Stimulated activated CD4-positive, alpha-beta T cell treated with anti-CD3 and anti-CD28 coated beads, TNF-alpha, amount 100 ng/mL, for 1 hour (primary cell): ENCODE measurements at regions not wholly inside any gene's neighbourhood (a gene's known extent, or its start where the extent isn't known, plus 50 kb on each side); places are given as distances from the start of the nearest gene placed in this dataset.
"Not testable (repeated sequence)": the region's sequence is repeated elsewhere in the genome, so short reads cannot be mapped to it uniquely, and the experiment has no call there.

Experiments
- DNase-seq, 3 donors: peaks; one replicate each; pipeline ENCODE4 v3.0.0-alpha.2; 2020; ENCODE audit warnings: low read depth in 3 of 3, low spot score in 1 of 3

- DNase-seq = no peak
Observed at GRCh38 chr10:83515001-83515400, 624.3 kb upstream of the GHITM start.

- DNase-seq = no peak
Observed at GRCh38 chr10:83516788-83517187, 622.5 kb upstream of the GHITM start.

- no peak for DNase-seq
Observed at GRCh38 chr10:83517456-83517855, 621.9 kb upstream of the GHITM start.

GRCh38 chr10:83518779-83519178 lies 620.5 kb upstream of the GHITM start:
- no peak for DNase-seq

- not testable (repeated sequence) for DNase-seq
Observed at GRCh38 chr10:83520386-83520785, 618.9 kb upstream of the GHITM start.

- no peak for DNase-seq
Observed at GRCh38 chr10:83522456-83522855, 616.9 kb upstream of the GHITM start.

- no peak for DNase-seq
Observed at GRCh38 chr10:83522881-83523386, 616.4 kb upstream of the GHITM start.

- DNase-seq = no peak
Observed at GRCh38 chr10:83527934-83528333, 611.4 kb upstream of the GHITM start.

GRCh38 chr10:83533290-83533689 lies 606.0 kb upstream of the GHITM start:
- no peak for DNase-seq

- no peak for DNase-seq
Observed at GRCh38 chr10:83536426-83536825, 602.9 kb upstream of the GHITM start.

- DNase-seq = no peak
Observed at GRCh38 chr10:83538047-83538446, 601.3 kb upstream of the GHITM start.

GRCh38 chr10:83539528-83540308 lies 599.6 kb upstream of the GHITM start:
- DNase-seq = no peak

GRCh38 chr10:83541046-83541445 lies 598.3 kb upstream of the GHITM start:
- DNase-seq = no peak

- no peak for DNase-seq
Observed at GRCh38 chr10:83542774-83543411, 596.4 kb upstream of the GHITM start.

GRCh38 chr10:83543691-83544462 lies 595.4 kb upstream of the GHITM start:
- DNase-seq = no peak

- DNase-seq = no peak
Observed at GRCh38 chr10:83545901-83546391, 593.4 kb upstream of the GHITM start.

GRCh38 chr10:83551190-83551589 lies 588.1 kb upstream of the GHITM start:
- not testable (repeated sequence) for DNase-seq

GRCh38 chr10:83553366-83553765 lies 585.9 kb upstream of the GHITM start:
- no peak for DNase-seq

GRCh38 chr10:83555264-83555663 lies 584.0 kb upstream of the GHITM start:
- DNase-seq = no peak

- no peak for DNase-seq
Observed at GRCh38 chr10:83562381-83562780, 576.9 kb upstream of the GHITM start.

- no peak for DNase-seq
Observed at GRCh38 chr10:83564889-83565588, 574.3 kb upstream of the GHITM start.
